B cell (primary cell): ENCODE measurements at regions not wholly inside any gene's neighbourhood (a gene's known extent, or its start where the extent isn't known, plus 50 kb on each side); places are given as distances from the start of the nearest gene placed in this dataset.

Experiments used
- ATAC-seq: fragments of 200-7000 bp; cut with Tn5 transposase; one replicate; pipeline ENCODE4 v1.10.0; 2021; ENCODE audit warnings: low read depth, mild to moderate bottlenecking, moderate number of reproducible peaks, moderate library complexity
- CTCF ChIA-PET: fragments of 350-600 bp; sonication (Branson Sonifier 250); formaldehyde crosslinking; loops from one replicate; lab custom pipeline; 2021; ENCODE audit warnings: antibody characterized with exemption, inconsistent platforms; lab: Charles Lee
- POLR2A ChIA-PET: fragments of 350-600 bp; sonication (Branson Sonifier 250); formaldehyde crosslinking; loops from one replicate; lab custom pipeline; 2021; ENCODE audit warnings: antibody characterized with exemption; lab: Charles Lee
- DNase-seq: peaks from one replicate; pipeline ENCODE4 v3.0.0; 2013
- H2AFZ ChIP-seq: 2 replicates; pipeline ENCODE4 v1.6.1; 2012; ENCODE audit warnings: mild to moderate bottlenecking, low read depth, low read length; ENCODE audit not compliant: insufficient read depth, poor library complexity, severe bottlenecking
- H3K27ac ChIP-seq, 2 donors: 1 replicate in 1 of 2; 2 replicates in 1 of 2; pipeline ENCODE4 v1.5.1; 2012 to 2013; ENCODE audit warnings: low read length in 2 of 2, mild to moderate bottlenecking in 2 of 2, moderate library complexity in 1 of 2
- H3K27me3 ChIP-seq, 4 experiments: fragments of 200-600 bp in 1 of 4; sonication (generic) in 1 of 4; replicated peaks in 1 of 4; 1 replicate in 2 of 4; 2 replicates in 2 of 4; pipeline versions ENCODE4 v1.6.1 to v1.7.0; 2013 to 2016; ENCODE audit warnings: low read length in 3 of 4, mild to moderate bottlenecking in 2 of 4, mixed read lengths in 1 of 4, moderate library complexity in 1 of 4; ENCODE audit not compliant: insufficient read depth in 4 of 4, control insufficient read depth in 3 of 4; ENCODE audit errors: control extremely low read depth in 1 of 4
- H3K36me3 ChIP-seq, 2 experiments: replicated peaks in 1 of 2; 1 replicate in 1 of 2; 2 replicates in 1 of 2; pipeline versions ENCODE4 v1.6.1 to v1.7.1; 2013; ENCODE audit warnings: low read length in 1 of 2; ENCODE audit not compliant: insufficient read depth in 2 of 2, control insufficient read depth in 1 of 2; ENCODE audit errors: control extremely low read depth in 1 of 2, extremely low read depth in 1 of 2
- H3K4me1 ChIP-seq, 2 donors: fragments of 200-600 bp in 1 of 2; sonication (generic) in 1 of 2; 1 replicate in 1 of 2; 2 replicates in 1 of 2; pipeline versions ENCODE4 v1.5.1 to v1.6.1; 2013 to 2017; ENCODE audit warnings: low read length in 2 of 2; ENCODE audit not compliant: control insufficient read depth in 2 of 2, insufficient read depth in 2 of 2
- H3K4me2 ChIP-seq: replicated peaks from 2 replicates; pipeline ENCODE3; 2012; ENCODE audit warnings: mild to moderate bottlenecking, low read depth, low read length; ENCODE audit not compliant: poor library complexity, severe bottlenecking
- H3K4me3 ChIP-seq, 5 experiments: fragments of 200-600 bp in 1 of 5; sonication (generic) in 1 of 5; 1 replicate in 3 of 5; 2 replicates in 2 of 5; pipeline versions ENCODE4 v1.5.1 to v1.7.0; 2011 to 2016; ENCODE audit warnings: low read length in 4 of 5, mild to moderate bottlenecking in 4 of 5, low read depth in 2 of 5, control low read depth in 1 of 5, moderate library complexity in 1 of 5; ENCODE audit not compliant: insufficient read depth in 1 of 5; ENCODE audit errors: control extremely low read depth in 1 of 5, extremely low read depth in 1 of 5
- H3K79me2 ChIP-seq: fragments of 200-600 bp; sonication (generic); one replicate; pipeline ENCODE4 v1.6.0; 2016; ENCODE audit warnings: low read length; ENCODE audit not compliant: control insufficient read depth, insufficient read depth
- H3K9ac ChIP-seq: fragments of 200-600 bp; sonication (generic); 2 replicates; pipeline ENCODE4 v1.6.1; 2017; ENCODE audit warnings: mild to moderate bottlenecking, low read length, moderate library complexity
- H3K9me3 ChIP-seq, 3 donors: one replicate each; pipeline versions ENCODE4 v1.6.1 to v1.7.1; 2013; ENCODE audit warnings: low read length in 2 of 3; ENCODE audit not compliant: control insufficient read depth in 2 of 3, insufficient read depth in 1 of 3; ENCODE audit errors: control extremely low read depth in 1 of 3
- H4K20me1 ChIP-seq: 2 replicates; pipeline ENCODE4 v1.6.0; 2012; ENCODE audit warnings: mild to moderate bottlenecking, low read length; ENCODE audit not compliant: insufficient read depth, control insufficient read depth, poor library complexity, severe bottlenecking
- H3K27ac Mint-ChIP-seq: one replicate; pipeline ENCODE4 v1.8.0; 2021; ENCODE audit warnings: mixed read lengths
- H3K27me3 Mint-ChIP-seq: one replicate; pipeline ENCODE4 v1.8.0; 2021; ENCODE audit warnings: mixed read lengths
- H3K4me1 Mint-ChIP-seq: one replicate; pipeline ENCODE4 v1.8.0; 2021; ENCODE audit warnings: mixed read lengths
- H3K4me3 Mint-ChIP-seq: one replicate; pipeline ENCODE4 v1.8.0; 2021; ENCODE audit warnings: mixed read lengths
- H3K9me3 Mint-ChIP-seq: one replicate; pipeline ENCODE4 v1.8.0; 2022; ENCODE audit warnings: mixed read lengths; ENCODE audit not compliant: insufficient read depth
- CTCF ChIP-seq: fragments of 200-600 bp; IDR thresholded peaks from one replicate; pipeline ENCODE4 v1.8.0; 2022; ENCODE audit warnings: antibody characterized with exemption, mild to moderate bottlenecking
- EZH2 ChIP-seq: IDR thresholded peaks from 2 replicates; pipeline ENCODE4 v1.6.1; 2012; ENCODE audit warnings: borderline replicate concordance, low read depth, mild to moderate bottlenecking, moderate library complexity, low read length; ENCODE audit not compliant: insufficient read depth, poor library complexity, severe bottlenecking
- WGBS: methylation state at CpG from one replicate; pipeline ENCODE4 v1.1.5; 2013; ENCODE audit warnings: missing lambda C conversion rate; ENCODE audit not compliant: insufficient coverage; 5-methylcytosine and 5-hydroxymethylcytosine counted together
- intact Hi-C: fragments of 100-400 bp; cut with micrococcal nuclease; formaldehyde crosslinking; loops from one replicate; pipeline ENCODE4 v1.10.0; 2022

- H3K9me3 Mint-ChIP-seq: no peaks in the 10 kb centered on the region
- peak overlapping the region; percentile 70 for H3K27ac Mint-ChIP-seq
- H2AFZ ChIP-seq: peak overlapping the region; percentile 82
- ATAC-seq (peak; percentile 24), DNase-seq (peak; percentile 37)
- H3K27ac ChIP-seq: peak overlapping the region in 1 of 2 donors; percentile 52
- peak overlapping the region; percentile 85 for H3K4me3 Mint-ChIP-seq
- H3K9me3 ChIP-seq: no peaks in the 10 kb centered on the region
- intact Hi-C loops: loop anchor here (1.0 kb wide), 1 partner anchor 487 kb away; no protein-coding TSS in a partner anchor
- H3K79me2 ChIP-seq: no peaks in the 10 kb centered on the region
- peaks cover 8% of the 10 kb centered on the region for H3K4me1 Mint-ChIP-seq
- CTCF ChIA-PET: no interaction called here
- no peaks in the 10 kb centered on the region for H3K36me3 ChIP-seq
- WGBS: no CpG with 5 or more reads among the region's 5 CpGs
- no peaks in the 10 kb centered on the region for H3K27me3 ChIP-seq
- H3K4me1 ChIP-seq: peaks cover 0 to 3% of the 10 kb centered on the region in 2 donors
- peak overlapping the region; percentile 67 for H3K4me2 ChIP-seq
- no peaks in the 10 kb centered on the region for H4K20me1 ChIP-seq
- no peak for TF ChIP-seq EZH2
- TF ChIP-seq CTCF: no peak
- peak overlapping the region in 3 of 5 experiments; percentile 37 to 61 (median 51) for H3K4me3 ChIP-seq
- no peaks in the 10 kb centered on the region for H3K27me3 Mint-ChIP-seq
- H3K9ac ChIP-seq: peak overlapping the region; percentile 56
- POLR2A ChIA-PET: no interaction called here
Observed at GRCh38 chr1:193368302-193368701, 181.9 kb upstream of the B3GALT2 start.

GRCh38 chr1:193367863-193368262 lies 181.4 kb upstream of the B3GALT2 start:
- peak overlapping the region; percentile 70 for H3K27ac Mint-ChIP-seq
- ATAC-seq (no peak), DNase-seq (no peak)
- H3K27ac ChIP-seq: peak overlapping the region in 1 of 2 donors; percentile 52
- intact Hi-C loops: loop anchor here (1.0 kb wide), 1 partner anchor 487 kb away; no protein-coding TSS in a partner anchor
- no peak for TF ChIP-seq EZH2
- no peak for TF ChIP-seq CTCF
- CTCF ChIA-PET: no interaction called here
- no CpG with 5 or more reads among the region's 1 CpG for WGBS
- no peaks in the 10 kb centered on the region for H3K36me3 ChIP-seq
- H2AFZ ChIP-seq: peak overlapping the region; percentile 82
- H3K4me1 ChIP-seq: peaks cover 0 to 3% of the 10 kb centered on the region in 2 donors
- H3K79me2 ChIP-seq: no peaks in the 10 kb centered on the region
- H3K4me3 Mint-ChIP-seq: peak overlapping the region; percentile 85
- H4K20me1 ChIP-seq: no peaks in the 10 kb centered on the region
- no peaks in the 10 kb centered on the region for H3K9me3 ChIP-seq
- H3K27me3 ChIP-seq: no peaks in the 10 kb centered on the region
- H3K4me3 ChIP-seq: peak overlapping the region in 3 of 5 experiments; percentile 37 to 61 (median 51)
- no peaks in the 10 kb centered on the region for H3K27me3 Mint-ChIP-seq
- H3K9me3 Mint-ChIP-seq: no peaks in the 10 kb centered on the region
- H3K4me2 ChIP-seq: peak overlapping the region; percentile 67
- H3K4me1 Mint-ChIP-seq: peaks cover 8% of the 10 kb centered on the region
- POLR2A ChIA-PET: no interaction called here
- H3K9ac ChIP-seq: peak overlapping the region; percentile 56
